ENCODE measurements at regions not wholly inside any gene's neighbourhood (a gene's known extent, or its start where the extent isn't known, plus 50 kb on each side); places are given as distances from the start of the nearest gene placed in this dataset.

DNA sequence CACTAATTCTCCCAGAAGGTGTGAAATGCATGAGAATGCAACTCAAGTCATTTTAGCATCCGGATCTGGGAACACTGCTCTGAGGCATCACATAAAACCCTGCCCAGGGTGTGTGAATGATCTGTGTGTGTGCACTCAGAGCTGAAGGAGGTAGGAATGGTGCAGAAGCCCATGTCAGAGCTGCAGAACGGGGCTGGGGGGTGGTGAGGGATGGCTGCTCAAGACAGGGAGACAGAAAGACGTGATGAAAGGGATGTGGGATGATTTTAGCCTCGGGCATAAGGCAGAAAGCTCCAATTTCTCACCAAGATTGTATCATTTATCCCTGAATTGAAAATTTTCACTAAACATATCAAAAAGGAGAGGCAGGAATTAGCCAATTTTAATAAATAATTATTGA lies 369.1 kb downstream of the EIPR1 start:
- ATAC-seq = no peak
- TF ChIP-seq PPARA (CRISPR knock-in tag; IDR thresholded peaks at IDR 0.05; ENCODE audit: borderline replicate concordance) (no peak), ZNF8 (CRISPR knock-in tag; IDR thresholded peaks at IDR 0.05) (no peak), CREB5 (CRISPR knock-in tag; IDR thresholded peaks at IDR 0.05; ENCODE audit: low read depth) (no peak), ZNF565 (CRISPR knock-in tag; conservative IDR thresholded peaks at IDR 0.05; ENCODE audit: low read depth) (no peak), TCF4 (CRISPR knock-in tag; IDR thresholded peaks at IDR 0.05; ENCODE audit: borderline replicate concordance) (no peak), ZC3H10 (CRISPR knock-in tag; IDR thresholded peaks at IDR 0.05) (no peak), CSDC2 (CRISPR knock-in tag; IDR thresholded peaks at IDR 0.05) (no peak), SNAI2 (CRISPR knock-in tag; IDR thresholded peaks at IDR 0.05) (no peak), ZFP3 (CRISPR knock-in tag; IDR thresholded peaks at IDR 0.05) (no peak), POU6F1 (CRISPR knock-in tag; IDR thresholded peaks at IDR 0.05; ENCODE audit: borderline replicate concordance, low read depth) (no peak), TSHZ2 (CRISPR knock-in tag; IDR thresholded peaks at IDR 0.05) (no peak), PATZ1 (CRISPR knock-in tag; IDR thresholded peaks at IDR 0.05; ENCODE audit: borderline replicate concordance) (no peak), ZNF70 (CRISPR knock-in tag; IDR thresholded peaks at IDR 0.05) (no peak), OSR1 (CRISPR knock-in tag; IDR thresholded peaks at IDR 0.05) (no peak), ZFP30 (CRISPR knock-in tag; IDR thresholded peaks at IDR 0.05) (no peak), ARNTL (CRISPR knock-in tag; IDR thresholded peaks at IDR 0.05; ENCODE audit: borderline replicate concordance, low read depth) (no peak), ISL1 (CRISPR knock-in tag; IDR thresholded peaks at IDR 0.05) (no peak)
- TF ChIP-seq, protein P1, sequence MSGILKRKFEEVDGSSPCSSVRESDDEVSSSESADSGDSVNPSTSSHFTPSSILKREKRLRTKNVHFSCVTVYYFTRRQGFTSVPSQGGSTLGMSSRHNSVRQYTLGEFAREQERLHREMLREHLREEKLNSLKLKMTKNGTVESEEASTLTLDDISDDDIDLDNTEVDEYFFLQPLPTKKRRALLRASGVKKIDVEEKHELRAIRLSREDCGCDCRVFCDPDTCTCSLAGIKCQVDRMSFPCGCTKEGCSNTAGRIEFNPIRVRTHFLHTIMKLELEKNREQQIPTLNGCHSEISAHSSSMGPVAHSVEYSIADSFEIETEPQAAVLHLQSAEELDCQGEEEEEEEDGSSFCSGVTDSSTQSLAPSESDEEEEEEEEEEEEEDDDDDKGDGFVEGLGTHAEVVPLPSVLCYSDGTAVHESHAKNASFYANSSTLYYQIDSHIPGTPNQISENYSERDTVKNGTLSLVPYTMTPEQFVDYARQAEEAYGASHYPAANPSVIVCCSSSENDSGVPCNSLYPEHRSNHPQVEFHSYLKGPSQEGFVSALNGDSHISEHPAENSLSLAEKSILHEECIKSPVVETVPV (CRISPR knock-in tag; IDR thresholded peaks at IDR 0.05) = no peak

GRCh38 chr2:3007135-3007534 lies 370.5 kb downstream of the EIPR1 start:
- no peak for ATAC-seq
- no peak for TF ChIP-seq POU6F1 (CRISPR knock-in tag; IDR thresholded peaks at IDR 0.05; ENCODE audit: borderline replicate concordance, low read depth)
- no peak for TF ChIP-seq ZFP3 (CRISPR knock-in tag; IDR thresholded peaks at IDR 0.05)
- no peak for TF ChIP-seq SNAI2 (CRISPR knock-in tag; IDR thresholded peaks at IDR 0.05)
- TF ChIP-seq GLIS3 (CRISPR knock-in tag; IDR thresholded peaks at IDR 0.05) = no peak
- TF ChIP-seq ESRRG (CRISPR knock-in tag; IDR thresholded peaks at IDR 0.05) = no peak
- TF ChIP-seq RARB (CRISPR knock-in tag; IDR thresholded peaks at IDR 0.05) = no peak
- no peak for TF ChIP-seq TCF4 (CRISPR knock-in tag; IDR thresholded peaks at IDR 0.05; ENCODE audit: borderline replicate concordance)
- TF ChIP-seq ZNF8 (CRISPR knock-in tag; IDR thresholded peaks at IDR 0.05) = no peak

Data from SK-N-SH treated with all-trans-retinoic acid at 6 μM for 48 hours (cell line).